DOHH2 (cell line): ENCODE measurements at regions not wholly inside any gene's neighbourhood (a gene's known extent, or its start where the extent isn't known, plus 50 kb on each side); places are given as distances from the start of the nearest gene placed in this dataset.

Experiments
- H3F3A ChIP-seq: fragments of 200-600 bp; sonication (generic), shearing (Covaris generic); 2 replicates; pipeline ENCODE4 v1.6.0; 2016; ENCODE audit warnings: antibody characterized with exemption, mild to moderate bottlenecking; ENCODE audit not compliant: control insufficient read depth, insufficient read depth
- H3K27ac ChIP-seq: fragments of 200-600 bp; sonication (generic); 2 replicates; pipeline ENCODE4 v1.5.1; 2014; ENCODE audit warnings: low read depth, mild to moderate bottlenecking, low read length, moderate library complexity
- H3K27me3 ChIP-seq: fragments of 200-600 bp; sonication (generic); 2 replicates; pipeline ENCODE4 v1.6.1; 2014; ENCODE audit warnings: mild to moderate bottlenecking, low read length, mixed read lengths; ENCODE audit not compliant: control insufficient read depth
- H3K36me3 ChIP-seq: fragments of 200-600 bp; sonication (generic); 2 replicates; pipeline ENCODE4 v1.6.1; 2014; ENCODE audit warnings: mild to moderate bottlenecking, low read length, moderate library complexity, mixed read lengths; ENCODE audit not compliant: control insufficient read depth
- H3K4me1 ChIP-seq: fragments of 200-600 bp; sonication (generic); 2 replicates; pipeline ENCODE4 v1.6.1; 2014; ENCODE audit warnings: mild to moderate bottlenecking, low read length, mixed read lengths; ENCODE audit not compliant: control insufficient read depth
- H3K4me2 ChIP-seq: fragments of 200-600 bp; sonication (generic); 2 replicates; pipeline ENCODE4 v1.6.0; 2014; ENCODE audit warnings: mild to moderate bottlenecking, low read length, moderate library complexity
- H3K4me3 ChIP-seq: fragments of 200-600 bp; sonication (generic); 2 replicates; pipeline ENCODE4 v1.5.1; 2014; ENCODE audit warnings: mild to moderate bottlenecking, low read length, mixed read lengths
- H3K79me2 ChIP-seq: fragments of 200-600 bp; sonication (generic); 2 replicates; pipeline ENCODE4 v1.6.1; 2014; ENCODE audit warnings: mild to moderate bottlenecking, low read length, mixed read lengths; ENCODE audit not compliant: control insufficient read depth
- H3K9me2 ChIP-seq: fragments of 200-600 bp; sonication (generic); replicated peaks from 2 replicates; pipeline ENCODE4 v1.6.1; 2014; ENCODE audit warnings: mild to moderate bottlenecking, low read length, mixed read lengths; ENCODE audit not compliant: control insufficient read depth
- H3K9me3 ChIP-seq: fragments of 200-600 bp; sonication (generic); 2 replicates; pipeline ENCODE4 v1.6.1; 2014; ENCODE audit warnings: antibody characterized with exemption, low read length, mixed read lengths; ENCODE audit not compliant: control insufficient read depth, insufficient read depth
- H4K20me1 ChIP-seq: fragments of 200-600 bp; sonication (generic); 2 replicates; pipeline ENCODE4 v1.6.0; 2014; ENCODE audit warnings: low read depth, mild to moderate bottlenecking, antibody characterized with exemption, low read length, moderate library complexity; ENCODE audit not compliant: control insufficient read depth, insufficient read depth
- CTCF ChIP-seq: fragments of 200-600 bp; sonication (generic); IDR thresholded peaks from one replicate; pipeline ENCODE4 v1.5.1; 2014; ENCODE audit warnings: antibody characterized with exemption, mild to moderate bottlenecking, low read depth, low read length; ENCODE audit not compliant: poor library complexity, severe bottlenecking
- EZH2phosphoT487 ChIP-seq: fragments of 200-600 bp; sonication (generic); IDR thresholded peaks from 2 replicates; pipeline ENCODE4 v1.6.1; 2017; ENCODE audit warnings: borderline replicate concordance, mild to moderate bottlenecking, antibody characterized with exemption, low read length, moderate library complexity, mixed read lengths

- no peaks in the 10 kb centered on the region for H3K4me1 ChIP-seq
- H3K4me2 ChIP-seq: no peak overlapping the region
- H3K4me3 ChIP-seq: no peak overlapping the region
- no peaks in the 10 kb centered on the region for H3K27me3 ChIP-seq
- H3F3A ChIP-seq: no peaks in the 10 kb centered on the region
- no peak for TF ChIP-seq EZH2phosphoT487
- no peak for TF ChIP-seq CTCF
- no peak overlapping the region for H3K27ac ChIP-seq
- H3K79me2 ChIP-seq: no peaks in the 10 kb centered on the region
- H3K36me3 ChIP-seq: no peaks in the 10 kb centered on the region
- H3K9me3 ChIP-seq: no peaks in the 10 kb centered on the region
- H3K9me2 ChIP-seq: no peaks in the 10 kb centered on the region
- H4K20me1 ChIP-seq: no peaks in the 10 kb centered on the region
These were observed 298.2 kb upstream of the FSTL5 start for GRCh38 chr4:162461952-162462351.

GRCh38 chr4:162458051-162458450, 294.3 kb upstream of the FSTL5 start:
- no peaks in the 10 kb centered on the region for H4K20me1 ChIP-seq
- no peaks in the 10 kb centered on the region for H3K4me1 ChIP-seq
- H3F3A ChIP-seq: no peaks in the 10 kb centered on the region
- H3K4me2 ChIP-seq: no peak overlapping the region
- H3K27me3 ChIP-seq: no peaks in the 10 kb centered on the region
- no peaks in the 10 kb centered on the region for H3K36me3 ChIP-seq
- H3K4me3 ChIP-seq: no peak overlapping the region
- H3K27ac ChIP-seq: no peak overlapping the region
- H3K79me2 ChIP-seq: no peaks in the 10 kb centered on the region
- H3K9me2 ChIP-seq: no peaks in the 10 kb centered on the region
- no peaks in the 10 kb centered on the region for H3K9me3 ChIP-seq
- no peak for TF ChIP-seq EZH2phosphoT487
- no peak for TF ChIP-seq CTCF

- Histone ChIP-seq H3K4me1 (no peaks in the 10 kb centered on the region), H3K27ac (no peak overlapping the region), H3K79me2 (no peaks in the 10 kb centered on the region), H3K27me3 (no peaks in the 10 kb centered on the region), H3K36me3 (no peaks in the 10 kb centered on the region), H3K4me2 (no peak overlapping the region), H3K9me3 (no peaks in the 10 kb centered on the region), H3K4me3 (no peak overlapping the region), H3F3A (no peaks in the 10 kb centered on the region), H3K9me2 (no peaks in the 10 kb centered on the region), H4K20me1 (no peaks in the 10 kb centered on the region)
- no peak for TF ChIP-seq EZH2phosphoT487
- no peak for TF ChIP-seq CTCF
These were observed 293.5 kb upstream of the FSTL5 start for GRCh38 chr4:162457071-162457865.
